ENCODE measurements at regions not wholly inside any gene's neighbourhood (a gene's known extent, or its start where the extent isn't known, plus 50 kb on each side); places are given as distances from the start of the nearest gene placed in this dataset.
A peak's percentile ranks its signal among the peaks of the same experiment; 100 is the strongest.
"Not testable (repeated sequence)": the region's sequence is repeated elsewhere in the genome, so short reads cannot be mapped to it uniquely, and the experiment has no call there.

GRCh38 chr3:72269475-72269874 is 484.5 kb upstream of the PROK2 start:
- no peak for DNase-seq

GRCh38 chr3:72266921-72267524 is 482.1 kb upstream of the PROK2 start:
- not testable (repeated sequence) for DNase-seq

GRCh38 chr3:72266016-72266370 is 481.0 kb upstream of the PROK2 start:
- DNase-seq: no peak

- DNase-seq: no peak
Observed at GRCh38 chr3:72265256-72266015, 480.5 kb upstream of the PROK2 start.

GRCh38 chr3:72263223-72263990 is 478.5 kb upstream of the PROK2 start:
- DNase-seq: no peak

- no peak for DNase-seq
Observed at GRCh38 chr3:72262736-72263135, 477.8 kb upstream of the PROK2 start.

- no peak for DNase-seq
Observed at GRCh38 chr3:72261566-72262564, 476.9 kb upstream of the PROK2 start.

- DNase-seq: no peak
Observed at GRCh38 chr3:72260588-72260910, 475.6 kb upstream of the PROK2 start.

GRCh38 chr3:72259755-72260587 is 475.0 kb upstream of the PROK2 start:
- no peak for DNase-seq

- no peak for DNase-seq
Observed at GRCh38 chr3:72258361-72259141, 473.6 kb upstream of the PROK2 start.

GRCh38 chr3:72257738-72258137 is 472.8 kb upstream of the PROK2 start:
- no peak for DNase-seq

- no peak for DNase-seq
Observed at GRCh38 chr3:72257203-72257602, 472.3 kb upstream of the PROK2 start.

GRCh38 chr3:72256716-72257115 is 471.8 kb upstream of the PROK2 start:
- no peak for DNase-seq

- DNase-seq: peak; percentile 14
Observed at GRCh38 chr3:72255791-72256559, 471.0 kb upstream of the PROK2 start.

- no peak for DNase-seq
Observed at GRCh38 chr3:72255191-72255590, 470.2 kb upstream of the PROK2 start.

GRCh38 chr3:72254483-72254882 is 469.5 kb upstream of the PROK2 start:
- DNase-seq: no peak

GRCh38 chr3:72250725-72251124 is 465.8 kb upstream of the PROK2 start:
- no peak for DNase-seq

GRCh38 chr3:72248869-72249268 is 463.9 kb upstream of the PROK2 start:
- DNase-seq: no peak

- no peak for DNase-seq
Observed at GRCh38 chr3:72248389-72248761, 463.4 kb upstream of the PROK2 start.

GRCh38 chr3:72247645-72248388 is 462.9 kb upstream of the PROK2 start:
- DNase-seq: no peak

Data from NCI-H526 treated with DMSO at 0.1 percent for 48 hours (cell line).